RWPE1 (cell line): ENCODE measurements at regions not wholly inside any gene's neighbourhood (a gene's known extent, or its start where the extent isn't known, plus 50 kb on each side); places are given as distances from the start of the nearest gene placed in this dataset.

Experiments used
- CTCF ChIA-PET: fragments of 350-600 bp; sonication (Branson Sonifier 250); formaldehyde crosslinking; extraction: SDS; loops from one replicate; lab custom pipeline; 2021; lab: Yijun Ruan, JAX
- POLR2A ChIA-PET: fragments of 400-600 bp; formaldehyde crosslinking; extraction: SDS; loops from one replicate; lab custom pipeline; 2020; ENCODE audit warnings: antibody characterized with exemption; ENCODE audit not compliant: low non-redundant PET; lab: Yijun Ruan, JAX
- DNase-seq: peaks from one replicate; pipeline ENCODE4 v3.0.0; 2012; ENCODE audit warnings: low spot score
- H3K27ac ChIP-seq: fragments of 450-650 bp; 2 replicates; pipeline ENCODE4 v1.5.1; 2017
- CTCF ChIP-seq: fragments of 450-650 bp; conservative IDR thresholded peaks from 2 replicates; pipeline ENCODE4 v1.5.1; 2017; ENCODE audit warnings: low read depth, mild to moderate bottlenecking

GRCh38 chr4:89486042-89486441 lies 178.4 kb upstream of the GPRIN3 start:
- TF ChIP-seq CTCF = peak; percentile 44
- no peak overlapping the region for H3K27ac ChIP-seq
- ChIA-PET CTCF (no interaction called here), POLR2A (no interaction called here)
- DNase-seq = no peak

- POLR2A ChIA-PET = no interaction called here
- TF ChIP-seq CTCF = no peak
- DNase-seq = no peak
- no peak overlapping the region for H3K27ac ChIP-seq
- CTCF ChIA-PET = no interaction called here
Measured at GRCh38 chr4:89483833-89484232, 176.2 kb upstream of the GPRIN3 start.

- ChIA-PET POLR2A (no interaction called here), CTCF (interaction anchor here (0.5 to 0.6 kb wide), 2 partner anchors 48 to 377 kb away, joined by 3 read pairs; no protein-coding TSS in a partner anchor)
- TF ChIP-seq CTCF = no peak
- no peak overlapping the region for H3K27ac ChIP-seq
- DNase-seq = no peak
Measured at GRCh38 chr4:89482926-89483595, 175.5 kb upstream of the GPRIN3 start.

- TF ChIP-seq CTCF = peak; percentile 46
- peak; percentile 41 for DNase-seq
- H3K27ac ChIP-seq = no peak overlapping the region
- ChIA-PET POLR2A (no interaction called here), CTCF (interaction anchor here (0.5 to 0.6 kb wide), 2 partner anchors 48 to 378 kb away, joined by 3 read pairs; no protein-coding TSS in a partner anchor)
Measured at GRCh38 chr4:89482251-89482650, 174.7 kb upstream of the GPRIN3 start.

- ChIA-PET POLR2A (no interaction called here), CTCF (interaction anchor here (0.6 to 0.9 kb wide), 2 partner anchors 403 to 444 kb away, joined by 5 read pairs; no protein-coding TSS in a partner anchor)
- no peak for TF ChIP-seq CTCF
- H3K27ac ChIP-seq = no peak overlapping the region
- peak; percentile 35 for DNase-seq
Measured at GRCh38 chr4:89469930-89470375, 162.4 kb upstream of the GPRIN3 start.

GRCh38 chr4:89469516-89469915 lies 161.9 kb upstream of the GPRIN3 start:
- CTCF ChIA-PET = interaction anchor here (0.6 to 0.9 kb wide), 2 partner anchors 404 to 445 kb away, joined by 5 read pairs; no protein-coding TSS in a partner anchor
- POLR2A ChIA-PET = no interaction called here
- TF ChIP-seq CTCF = no peak
- no peak for DNase-seq
- H3K27ac ChIP-seq = no peak overlapping the region
